ENCODE measurements at regions not wholly inside any gene's neighbourhood (a gene's known extent, or its start where the extent isn't known, plus 50 kb on each side); places are given as distances from the start of the nearest gene placed in this dataset.

GRCh38 chr12:91261820-91262676 is 79.4 kb upstream of the DCN start:
- H3K36me3 ChIP-seq (replicated peaks in 1 of 2; ENCODE audit: control extremely low read depth in 1 of 2, control insufficient read depth in 1 of 2, extremely low read depth in 1 of 2, insufficient read depth in 2 of 2, low read length in 1 of 2): no peaks in the 10 kb centered on the region
- Mint-ChIP-seq H3K27me3 (no peaks in the 10 kb centered on the region), H3K4me3 (no peak overlapping the region), H3K9me3 (ENCODE audit: insufficient read depth) (peaks cover 3% of the 10 kb centered on the region), H3K27ac (no peak overlapping the region), H3K4me1 (no peaks in the 10 kb centered on the region)
- H4K20me1 ChIP-seq (ENCODE audit: control insufficient read depth, insufficient read depth, low read length, poor library complexity, severe bottlenecking): no peaks in the 10 kb centered on the region
- no peaks in the 10 kb centered on the region for H3K9me3 ChIP-seq (ENCODE audit: control extremely low read depth in 1 of 3, control insufficient read depth in 2 of 3, insufficient read depth in 1 of 3, low read length in 2 of 3)
- ChIA-PET POLR2A (no interaction called here), CTCF (interaction anchor here (1.0 kb wide), 1 partner anchor 15 kb away, joined by 3 read pairs; no protein-coding TSS in a partner anchor)
- H3K4me2 ChIP-seq (replicated peaks; ENCODE audit: low read depth, low read length, poor library complexity, severe bottlenecking): no peak overlapping the region
- no peak overlapping the region for H3K27ac ChIP-seq (ENCODE audit: low read length in 2 of 2)
- H2AFZ ChIP-seq (ENCODE audit: insufficient read depth, low read depth, low read length, poor library complexity, severe bottlenecking): no peak overlapping the region
- WGBS (ENCODE audit: insufficient coverage): 100% methylated on average over 2 of the region's 3 CpGs
- H3K4me3 ChIP-seq (ENCODE audit: control extremely low read depth in 1 of 5, extremely low read depth in 1 of 5, insufficient read depth in 1 of 5, low read depth in 2 of 5, low read length in 4 of 5): no peak overlapping the region
- no peaks in the 10 kb centered on the region for H3K4me1 ChIP-seq (ENCODE audit: control insufficient read depth in 2 of 2, insufficient read depth in 2 of 2, low read length in 2 of 2)
- H3K79me2 ChIP-seq (ENCODE audit: control insufficient read depth, insufficient read depth, low read length): no peaks in the 10 kb centered on the region
- DNase-seq (no peak), ATAC-seq (ENCODE audit: low read depth) (no peak)
- no peaks in the 10 kb centered on the region for H3K27me3 ChIP-seq (replicated peaks in 1 of 4; ENCODE audit: control extremely low read depth in 1 of 4, control insufficient read depth in 3 of 4, insufficient read depth in 4 of 4, low read length in 3 of 4)
- no peak overlapping the region for H3K9ac ChIP-seq (ENCODE audit: low read length)
- intact Hi-C loops (cut with micrococcal nuclease): no loop called here
- TF ChIP-seq EZH2 (IDR thresholded peaks at IDR 0.05; ENCODE audit: borderline replicate concordance, insufficient read depth, low read depth, low read length, poor library complexity, severe bottlenecking) (no peak), CTCF (IDR thresholded peaks at IDR 0.05) (no peak)

- Mint-ChIP-seq H3K27me3 (no peaks in the 10 kb centered on the region), H3K4me3 (no peak overlapping the region), H3K4me1 (no peaks in the 10 kb centered on the region), H3K9me3 (ENCODE audit: insufficient read depth) (peaks cover 3% of the 10 kb centered on the region), H3K27ac (no peak overlapping the region)
- POLR2A ChIA-PET: no interaction called here
- Histone ChIP-seq H3K79me2 (ENCODE audit: control insufficient read depth, insufficient read depth, low read length) (no peaks in the 10 kb centered on the region), H3K9ac (ENCODE audit: low read length) (no peak overlapping the region), H4K20me1 (ENCODE audit: control insufficient read depth, insufficient read depth, low read length, poor library complexity, severe bottlenecking) (no peaks in the 10 kb centered on the region), H3K4me1 (ENCODE audit: control insufficient read depth in 2 of 2, insufficient read depth in 2 of 2, low read length in 2 of 2) (no peaks in the 10 kb centered on the region), H3K27me3 (replicated peaks in 1 of 4; ENCODE audit: control extremely low read depth in 1 of 4, control insufficient read depth in 3 of 4, insufficient read depth in 4 of 4, low read length in 3 of 4) (no peaks in the 10 kb centered on the region), H3K4me2 (replicated peaks; ENCODE audit: low read depth, low read length, poor library complexity, severe bottlenecking) (no peak overlapping the region), H3K27ac (ENCODE audit: low read length in 2 of 2) (no peak overlapping the region), H2AFZ (ENCODE audit: insufficient read depth, low read depth, low read length, poor library complexity, severe bottlenecking) (no peak overlapping the region), H3K9me3 (ENCODE audit: control extremely low read depth in 1 of 3, control insufficient read depth in 2 of 3, insufficient read depth in 1 of 3, low read length in 2 of 3) (no peaks in the 10 kb centered on the region), H3K36me3 (replicated peaks in 1 of 2; ENCODE audit: control extremely low read depth in 1 of 2, control insufficient read depth in 1 of 2, extremely low read depth in 1 of 2, insufficient read depth in 2 of 2, low read length in 1 of 2) (no peaks in the 10 kb centered on the region), H3K4me3 (ENCODE audit: control extremely low read depth in 1 of 5, extremely low read depth in 1 of 5, insufficient read depth in 1 of 5, low read depth in 2 of 5, low read length in 4 of 5) (no peak overlapping the region)
- no peak for DNase-seq
- no peak for ATAC-seq (ENCODE audit: low read depth)
- CTCF ChIA-PET: no interaction called here
- WGBS (ENCODE audit: insufficient coverage): 71% methylated on average over 3 of the region's 5 CpGs
- intact Hi-C loops (cut with micrococcal nuclease): no loop called here
- TF ChIP-seq CTCF (IDR thresholded peaks at IDR 0.05): no peak
Measured at GRCh38 chr12:91256411-91256810, 73.8 kb upstream of the DCN start.
